ENCODE measurements at regions not wholly inside any gene's neighbourhood (a gene's known extent, or its start where the extent isn't known, plus 50 kb on each side); places are given as distances from the start of the nearest gene placed in this dataset.

- H3K23me2 ChIP-seq (ENCODE audit: low read depth, low read length): no peaks in the 10 kb centered on the region; the same call in 1 of the 2 replicates
- H3K23ac ChIP-seq (ENCODE audit: insufficient read length): no peak overlapping the region
- H3K4me3 ChIP-seq (ENCODE audit: extremely low read depth in 1 of 4, insufficient read depth in 2 of 4, low read depth in 3 of 4, low read length in 4 of 4): no peak overlapping the region
- ChIA-PET POLR2A (ENCODE audit: partially characterized antibody) (no interaction called here), CTCF (ENCODE audit: partially characterized antibody) (interaction anchor here (0.6 to 1.7 kb wide), 5 partner anchors 37 to 187 kb away, joined by 3 to 6 read pairs (median 4); no protein-coding TSS in a partner anchor)
- H2BK12ac ChIP-seq (ENCODE audit: low read depth, low read length): peak overlapping the region; percentile 62; the same call in 1 of the 2 replicates
- H3K9ac ChIP-seq (replicated peaks in 1 of 4; ENCODE audit: extremely low read depth in 1 of 4, low read depth in 3 of 4, low read length in 3 of 4): no peak overlapping the region
- no peaks in the 10 kb centered on the region for H3K9me3 ChIP-seq (ENCODE audit: insufficient read depth in 2 of 2, low read depth in 1 of 2, low read length in 1 of 2)
- H2BK15ac ChIP-seq (ENCODE audit: low read length): no peak overlapping the region
- H3K36me3 ChIP-seq (ENCODE audit: control insufficient read depth in 2 of 4, insufficient read depth in 4 of 4, low read length in 3 of 4): no peaks in the 10 kb centered on the region
- no peak overlapping the region for H3K14ac ChIP-seq (ENCODE audit: insufficient read length)
- H2AFZ ChIP-seq (ENCODE audit: low read length): peak overlapping the region; percentile 30; the same call in 1 of the 2 replicates
- no peaks in the 10 kb centered on the region for H3K27me3 ChIP-seq (replicated peaks in 1 of 4; ENCODE audit: control insufficient read depth in 3 of 4, extremely low read depth in 1 of 4, insufficient read depth in 3 of 4, low read length in 3 of 4)
- no peak overlapping the region for H3K27ac ChIP-seq (ENCODE audit: low read depth, low read length)
- no peaks in the 10 kb centered on the region for H4K20me1 ChIP-seq (replicated peaks in 1 of 2; ENCODE audit: control insufficient read depth in 1 of 2, insufficient read depth in 2 of 2, low read length in 2 of 2)
- DNase-seq (ENCODE audit: low read depth in 1 of 2, low spot score in 2 of 2) (no peak), FAIRE-seq (no peak)
- no peaks in the 10 kb centered on the region for H3K79me2 ChIP-seq (ENCODE audit: control insufficient read depth in 1 of 2, insufficient read depth in 2 of 2, low read length in 2 of 2)
- 81% methylated on average over 2 of the region's 2 CpGs; no CpG with 5 or more reads in 1 of the 2 experiments for WGBS, 2 experiments (ENCODE audit: extremely low coverage in 1 of 2, insufficient coverage in 1 of 2, insufficient read length in 1 of 2, insufficient replicate concordance in 2 of 2, low coverage in 1 of 2, low lambda C conversion rate in 2 of 2, missing lambda C conversion rate in 1 of 2)
- H3K4ac ChIP-seq (replicated peaks; ENCODE audit: insufficient read length, low read depth, low read length): peak overlapping the region; percentile 44
- peak overlapping the region; percentile 94; the same call in 1 of the 2 replicates for H2BK20ac ChIP-seq (ENCODE audit: low read length)
- H3K79me1 ChIP-seq (ENCODE audit: low read depth, low read length): no peaks in the 10 kb centered on the region
- peak overlapping the region; percentile 39; the same call in 1 of the 2 replicates for H3K18ac ChIP-seq (ENCODE audit: extremely low read depth, low read length)
- H2BK120ac ChIP-seq (replicated peaks; ENCODE audit: low read depth, low read length): peak overlapping the region; percentile 66
- H2BK5ac ChIP-seq (ENCODE audit: low read depth, low read length): 0 out of 2 replicates have a peak overlapping the region, but pooled peaks have one; percentile 14
- no peak overlapping the region for H4K91ac ChIP-seq (replicated peaks; ENCODE audit: insufficient read length, low read length)
- H4K5ac ChIP-seq (ENCODE audit: insufficient read length, low read depth, low read length): no peak overlapping the region
- no peak overlapping the region for H3K56ac ChIP-seq (replicated peaks; ENCODE audit: insufficient read length, low read depth, low read length)
- peaks cover 0 to 9% (median 3%) of the 10 kb centered on the region in 4 experiments; a peak in 4 of 7 replicates for H3K4me1 ChIP-seq (replicated peaks in 1 of 4; ENCODE audit: control insufficient read depth in 3 of 4, insufficient read depth in 4 of 4, low read length in 3 of 4)
- H2AK5ac ChIP-seq (ENCODE audit: low read depth, low read length): no peak overlapping the region
- no peak overlapping the region for H3K4me2 ChIP-seq (ENCODE audit: insufficient read depth in 1 of 2, low read depth in 2 of 2, low read length in 2 of 2)
- no peak overlapping the region for H4K8ac ChIP-seq (ENCODE audit: extremely low read depth, insufficient read depth, low read length)
- TF ChIP-seq CHD2 (IDR thresholded peaks at IDR 0.05; ENCODE audit: low read length) (no peak), MAX (IDR thresholded peaks at IDR 0.05) (no peak), EZH2 (IDR thresholded peaks at IDR 0.05; ENCODE audit: low read depth, low read length, severe bottlenecking) (no peak), NRF1 (IDR thresholded peaks at IDR 0.05; ENCODE audit: low read depth, low read length) (no peak), SP4 (IDR thresholded peaks at IDR 0.05; ENCODE audit: low read length) (no peak), KDM1A (IDR thresholded peaks at IDR 0.05; ENCODE audit: borderline replicate concordance, low read length) (no peak), CEBPB (IDR thresholded peaks at IDR 0.05; ENCODE audit: low read depth, low read length) (no peak), ASH2L (IDR thresholded peaks at IDR 0.05; ENCODE audit: low read length) (no peak), BACH1 (IDR thresholded peaks at IDR 0.05; ENCODE audit: low read length) (no peak), SAP30 (IDR thresholded peaks at IDR 0.05; ENCODE audit: insufficient read depth, insufficient replicate concordance, low read length) (no peak), POU5F1 (IDR thresholded peaks at IDR 0.05; ENCODE audit: low read depth, low read length) (no peak), TBP (IDR thresholded peaks at IDR 0.05; ENCODE audit: low read depth, low read length) (no peak), MAFK (IDR thresholded peaks at IDR 0.05; ENCODE audit: low read depth, low read length) (no peak), RAD21 (IDR thresholded peaks at IDR 0.05 in 1 of 2, conservative IDR thresholded peaks at IDR 0.05 in 1 of 2; ENCODE audit: low read depth in 2 of 2, low read length in 2 of 2) (no peak)
Measured at GRCh38 chr10:80737209-80737608, 199.5 kb downstream of the SH2D4B start.
